Osteocyte (in vitro differentiated cells): ENCODE measurements at regions not wholly inside any gene's neighbourhood (a gene's known extent, or its start where the extent isn't known, plus 50 kb on each side); places are given as distances from the start of the nearest gene placed in this dataset.
A peak's percentile ranks its signal among the peaks of the same experiment; 100 is the strongest.

Source experiments
- DNase-seq: peaks from one replicate; pipeline ENCODE4 v3.0.0; 2021; ENCODE audit warnings: mixed read lengths; ENCODE audit not compliant: unreplicated experiment; ENCODE audit errors: extremely low spot score
- H3K27ac Mint-ChIP-seq: one replicate; pipeline ENCODE4 v1.8.0; 2021; ENCODE audit warnings: mild to moderate bottlenecking, mixed read lengths; ENCODE audit not compliant: unreplicated experiment
- H3K27me3 Mint-ChIP-seq: one replicate; pipeline ENCODE4 v1.8.0; 2021; ENCODE audit warnings: mixed read lengths; ENCODE audit not compliant: unreplicated experiment
- H3K36me3 Mint-ChIP-seq: one replicate; pipeline ENCODE4 v1.8.0; 2021; ENCODE audit warnings: mixed read lengths; ENCODE audit not compliant: unreplicated experiment
- H3K4me1 Mint-ChIP-seq: one replicate; pipeline ENCODE4 v1.8.0; 2021; ENCODE audit warnings: mixed read lengths; ENCODE audit not compliant: unreplicated experiment
- H3K4me3 Mint-ChIP-seq: one replicate; pipeline ENCODE4 v1.8.0; 2021; ENCODE audit warnings: mild to moderate bottlenecking, moderate library complexity, mixed read lengths; ENCODE audit not compliant: unreplicated experiment
- H3K9me3 Mint-ChIP-seq: one replicate; pipeline ENCODE4 v1.8.0; 2021; ENCODE audit warnings: mixed read lengths; ENCODE audit not compliant: unreplicated experiment
- CTCF ChIP-seq: fragments of 200-600 bp; sonication (generic); IDR thresholded peaks from 2 replicates; pipeline ENCODE4 v1.5.0; 2021; ENCODE audit warnings: antibody characterized with exemption, mild to moderate bottlenecking, moderate library complexity

GRCh38 chr1:60906526-60906925, 175.8 kb upstream of the NFIA start:
- H3K9me3 Mint-ChIP-seq = no peaks in the 10 kb centered on the region
- no peaks in the 10 kb centered on the region for H3K27me3 Mint-ChIP-seq
- TF ChIP-seq CTCF = no peak

GRCh38 chr1:60906039-60906438, 176.3 kb upstream of the NFIA start:
- TF ChIP-seq CTCF = no peak
- peaks cover 26% of the 10 kb centered on the region for H3K4me1 Mint-ChIP-seq
- H3K27me3 Mint-ChIP-seq = no peaks in the 10 kb centered on the region
- H3K9me3 Mint-ChIP-seq = no peaks in the 10 kb centered on the region
- no peak for DNase-seq
- H3K27ac Mint-ChIP-seq = no peak overlapping the region
- no peak overlapping the region for H3K4me3 Mint-ChIP-seq
- no peaks in the 10 kb centered on the region for H3K36me3 Mint-ChIP-seq

More at GRCh38 chr1:60906526-60906925, 175.8 kb upstream of the NFIA start:
- no peak for DNase-seq
- no peaks in the 10 kb centered on the region for H3K36me3 Mint-ChIP-seq
- H3K4me3 Mint-ChIP-seq = no peak overlapping the region
- peaks cover 26% of the 10 kb centered on the region for H3K4me1 Mint-ChIP-seq
- no peak overlapping the region for H3K27ac Mint-ChIP-seq

GRCh38 chr1:60904099-60904851, 178.1 kb upstream of the NFIA start:
- Mint-ChIP-seq H3K4me3 (peak overlapping the region; percentile 24), H3K36me3 (no peaks in the 10 kb centered on the region), H3K9me3 (no peaks in the 10 kb centered on the region), H3K27ac (peak overlapping the region; percentile 83), H3K4me1 (peaks cover 26% of the 10 kb centered on the region), H3K27me3 (no peaks in the 10 kb centered on the region)
- no peak for TF ChIP-seq CTCF
- DNase-seq = no peak

GRCh38 chr1:60903591-60903990, 178.8 kb upstream of the NFIA start:
- Mint-ChIP-seq H3K4me3 (peak overlapping the region; percentile 10), H3K27ac (peak overlapping the region; percentile 83)
- TF ChIP-seq CTCF = no peak

GRCh38 chr1:60899464-60899863, 182.9 kb upstream of the NFIA start:
- Mint-ChIP-seq H3K9me3 (no peaks in the 10 kb centered on the region), H3K27me3 (no peaks in the 10 kb centered on the region)

More at GRCh38 chr1:60903591-60903990, 178.8 kb upstream of the NFIA start:
- H3K9me3 Mint-ChIP-seq = no peaks in the 10 kb centered on the region
- peaks cover 26% of the 10 kb centered on the region for H3K4me1 Mint-ChIP-seq
- no peaks in the 10 kb centered on the region for H3K36me3 Mint-ChIP-seq
- DNase-seq = no peak
- H3K27me3 Mint-ChIP-seq = no peaks in the 10 kb centered on the region

More at GRCh38 chr1:60899464-60899863, 182.9 kb upstream of the NFIA start:
- H3K36me3 Mint-ChIP-seq = no peaks in the 10 kb centered on the region
- no peak for TF ChIP-seq CTCF
- no peak overlapping the region for H3K4me3 Mint-ChIP-seq
- peaks cover 18% of the 10 kb centered on the region for H3K4me1 Mint-ChIP-seq
- H3K27ac Mint-ChIP-seq = no peak overlapping the region
- DNase-seq = no peak
